Medulla oblongata (tissue), 1 donor: ENCODE measurements at regions not wholly inside any gene's neighbourhood (a gene's known extent, or its start where the extent isn't known, plus 50 kb on each side); places are given as distances from the start of the nearest gene placed in this dataset.

Experiments
- DNase-seq: peaks from one replicate; pipeline ENCODE4 v3.0.0-alpha.2; 2015; ENCODE audit errors: extremely low spot score

DNA sequence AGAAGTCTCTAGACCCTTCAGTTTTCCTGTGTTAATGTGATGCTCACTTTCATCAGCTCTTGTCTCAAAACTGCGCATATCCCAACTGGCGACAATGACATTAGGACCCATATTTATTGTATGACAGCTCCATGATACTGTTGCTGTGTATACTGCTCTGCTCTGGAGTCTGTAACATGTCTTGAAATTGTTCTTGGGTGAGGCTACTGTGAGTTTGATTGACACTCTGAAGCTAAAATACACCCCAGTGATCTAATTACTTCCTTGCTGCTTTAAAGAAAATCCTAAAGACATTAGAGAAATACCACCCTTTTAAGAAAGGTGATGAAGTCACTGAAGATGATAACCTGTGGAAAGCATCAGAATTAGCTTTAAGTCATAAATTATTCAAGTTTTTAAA lies 1046.2 kb downstream of the KCNT2 start:
- DNase-seq, result no peak

DNA sequence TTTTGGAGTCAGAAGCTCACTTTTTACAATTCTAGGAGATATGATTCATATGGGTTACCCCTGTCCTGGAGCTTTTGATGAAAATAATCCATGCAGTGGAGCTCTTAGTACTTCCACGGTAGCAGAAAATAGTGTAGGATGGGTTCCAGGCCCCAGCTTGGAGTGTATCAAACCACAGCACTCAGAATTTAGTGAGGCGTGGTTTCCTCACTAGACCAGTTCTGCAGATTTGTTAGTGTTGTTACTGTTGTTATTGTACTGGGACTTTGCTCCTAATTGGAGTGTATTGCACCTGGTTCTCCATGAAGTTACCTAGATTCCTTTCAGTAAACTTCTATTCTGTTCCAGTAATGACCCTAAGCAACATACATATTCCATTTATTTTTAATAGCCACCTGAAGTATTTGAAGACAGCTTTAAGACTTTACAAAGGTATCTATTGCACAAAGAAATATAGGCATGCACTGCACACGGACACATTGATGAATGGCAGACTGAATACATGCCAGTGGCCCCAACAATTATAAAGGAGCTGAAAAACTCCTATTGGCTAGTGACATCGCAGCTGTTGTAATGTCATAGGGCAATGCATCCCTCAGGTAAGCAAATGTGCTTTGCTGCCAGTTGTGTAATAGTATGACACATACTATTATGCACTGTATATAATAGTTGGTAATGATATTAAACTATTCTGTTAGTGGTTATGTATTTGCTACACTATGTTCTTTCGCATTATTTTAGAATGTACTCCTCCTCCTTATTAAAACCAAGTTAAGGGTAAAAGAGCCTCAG lies 1058.0 kb downstream of the KCNT2 start:
- no peak for DNase-seq

DNA sequence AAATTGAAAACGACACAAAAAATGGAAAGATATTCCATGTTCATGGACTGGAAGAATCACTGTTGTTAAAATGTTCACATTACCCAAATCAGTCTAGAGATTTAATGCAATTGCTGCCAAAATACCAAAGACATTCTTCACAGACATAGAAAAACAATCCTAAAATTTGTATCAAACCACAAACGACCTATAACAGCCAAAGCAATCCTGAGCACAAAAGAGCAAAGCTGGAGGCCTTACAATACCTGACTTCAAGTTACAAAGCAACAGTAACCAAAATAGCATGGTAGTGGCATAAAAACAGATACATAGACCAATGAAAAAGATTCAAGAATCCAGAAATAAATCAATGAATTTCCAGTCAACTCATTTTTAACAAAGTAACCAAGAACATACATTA lies 1077.3 kb downstream of the KCNT2 start:
- no peak for DNase-seq

DNA sequence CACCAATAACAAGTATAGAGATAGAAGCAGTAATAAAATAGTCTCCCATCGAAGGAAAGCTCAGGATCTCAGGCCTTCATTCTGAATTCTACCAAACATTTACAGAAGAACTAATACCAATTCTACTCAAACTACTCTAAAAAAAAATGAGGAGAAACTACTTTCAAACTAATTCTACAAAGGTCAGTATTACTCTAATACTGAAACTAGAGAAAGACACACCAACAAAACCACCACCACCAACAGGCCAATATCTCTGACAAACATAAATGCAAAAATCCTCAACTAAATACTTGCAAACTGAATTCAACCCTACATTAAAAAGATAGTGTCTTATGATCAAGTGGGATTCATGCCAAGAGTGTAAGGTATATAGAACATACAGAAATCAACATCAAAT lies 1078.4 kb downstream of the KCNT2 start:
- DNase-seq, result no peak

DNA sequence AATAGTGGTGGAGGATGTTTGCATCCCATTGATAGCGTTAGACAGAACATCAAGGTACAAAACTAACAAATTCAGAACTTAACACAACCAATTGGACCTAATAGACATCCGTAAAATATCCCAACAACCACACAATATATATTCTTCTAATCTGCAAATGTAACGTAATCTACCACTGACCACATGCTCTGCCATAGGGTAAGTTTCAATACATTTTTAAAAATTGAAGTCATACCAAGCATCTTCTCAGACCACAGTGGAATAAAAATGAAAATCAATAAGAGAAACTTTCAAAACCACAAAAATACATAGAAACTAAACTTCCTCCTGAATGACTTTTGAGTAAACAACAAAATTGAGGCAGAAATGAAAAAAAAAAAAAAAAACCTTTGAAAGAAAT lies 1087.5 kb downstream of the KCNT2 start:
- DNase-seq, result no peak

DNA sequence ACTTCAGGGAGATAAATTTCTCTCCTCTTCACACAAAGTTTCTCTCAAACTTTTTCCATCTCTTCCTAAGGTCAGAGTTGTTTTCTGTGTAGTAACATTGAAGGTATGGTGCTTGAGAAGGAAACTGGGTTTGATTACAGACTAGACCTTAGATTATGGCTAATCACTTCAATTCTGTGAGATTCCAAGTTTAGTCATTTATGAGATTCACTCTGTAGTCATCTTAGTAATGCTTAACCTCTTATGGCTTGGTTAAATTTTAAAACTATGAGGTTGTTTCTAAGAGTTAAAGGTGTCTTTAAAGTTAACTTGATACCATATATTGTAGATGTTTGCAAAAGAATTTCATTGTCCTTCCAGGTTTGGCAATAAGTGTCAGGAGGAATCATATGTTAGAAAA lies 1092.2 kb downstream of the KCNT2 start:
- no peak for DNase-seq

DNA sequence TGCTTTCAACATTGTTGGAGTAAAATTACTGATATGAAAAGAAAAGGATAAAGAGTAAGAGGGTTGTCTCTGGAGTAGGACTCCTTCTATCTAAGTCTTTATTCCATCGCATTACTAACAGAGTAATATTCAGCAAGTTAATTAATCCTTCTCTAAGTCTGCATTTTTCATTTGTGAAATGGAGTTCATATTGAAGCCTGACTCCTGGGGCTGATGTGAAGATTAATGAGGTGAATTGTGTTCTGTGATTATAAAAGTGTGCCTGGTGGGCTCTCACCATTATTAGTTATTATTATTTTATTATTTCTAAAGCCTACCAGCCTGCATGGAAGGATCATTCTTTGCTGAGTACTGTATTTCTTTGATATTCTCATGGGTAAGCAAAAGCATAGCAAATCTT lies 1096.7 kb downstream of the KCNT2 start:
- no peak for DNase-seq

DNA sequence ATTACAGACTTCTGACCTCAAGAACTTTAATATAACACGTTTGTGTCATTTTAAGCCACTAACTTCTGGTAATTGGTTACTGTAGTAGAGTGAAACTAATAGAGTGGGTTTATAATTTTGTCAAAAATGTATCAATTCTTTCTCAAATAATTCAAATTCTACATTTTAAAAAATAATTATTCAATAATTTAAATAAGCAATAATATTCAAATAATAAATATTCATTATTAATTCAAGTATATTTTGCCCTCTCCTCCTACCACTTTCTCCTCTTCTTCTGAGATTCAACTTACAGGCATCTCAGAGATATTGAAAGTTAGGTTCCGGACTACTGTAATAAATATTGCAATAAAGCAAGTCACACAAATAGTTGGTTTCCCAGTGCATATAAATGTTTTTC lies 1107.1 kb downstream of the KCNT2 start:
- no peak for DNase-seq

DNA sequence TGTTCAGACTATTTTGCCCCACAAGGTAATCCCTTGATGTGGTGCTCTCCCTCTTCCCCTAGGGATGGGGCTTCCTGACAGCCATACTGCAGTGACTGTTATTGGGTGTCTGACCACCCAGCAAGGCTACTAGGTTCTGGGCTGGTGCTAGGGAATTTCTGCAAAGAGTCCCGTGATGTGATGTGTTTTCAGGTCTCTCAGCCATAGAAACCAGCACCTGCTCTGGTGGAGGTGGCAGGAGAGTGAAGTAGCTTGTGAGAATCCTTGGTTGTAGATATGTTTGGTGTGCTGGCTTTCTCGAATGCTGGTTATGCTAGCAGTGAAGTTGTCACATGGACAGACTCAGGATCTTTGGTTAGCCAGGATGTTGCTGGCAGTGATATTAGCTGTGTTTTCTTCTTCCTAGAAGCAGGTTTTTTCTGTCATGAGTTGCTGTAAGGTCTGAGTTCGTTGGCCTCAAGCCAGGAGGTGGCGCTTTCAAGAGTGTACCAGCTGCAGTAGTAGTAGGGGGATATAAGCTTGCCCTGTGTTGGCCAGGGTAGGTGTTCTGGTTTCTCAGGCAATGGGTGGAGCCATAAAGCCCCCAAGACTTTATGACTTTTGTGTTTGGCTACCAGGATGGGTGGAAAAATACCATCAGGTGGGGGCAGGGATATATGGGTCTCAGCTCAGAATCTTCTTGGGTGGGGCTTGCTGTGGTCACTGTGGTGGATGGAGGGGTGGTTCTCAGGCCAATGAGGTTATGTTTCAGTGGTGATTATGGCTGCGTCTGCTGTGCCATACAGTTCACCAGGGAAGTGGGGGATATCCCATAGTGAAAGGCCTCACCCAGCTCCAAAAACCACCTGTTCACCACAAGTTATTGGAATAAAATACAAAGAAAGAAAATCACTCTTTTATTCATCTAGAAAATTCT lies 1112.3 kb downstream of the KCNT2 start:
- no peak for DNase-seq

DNA sequence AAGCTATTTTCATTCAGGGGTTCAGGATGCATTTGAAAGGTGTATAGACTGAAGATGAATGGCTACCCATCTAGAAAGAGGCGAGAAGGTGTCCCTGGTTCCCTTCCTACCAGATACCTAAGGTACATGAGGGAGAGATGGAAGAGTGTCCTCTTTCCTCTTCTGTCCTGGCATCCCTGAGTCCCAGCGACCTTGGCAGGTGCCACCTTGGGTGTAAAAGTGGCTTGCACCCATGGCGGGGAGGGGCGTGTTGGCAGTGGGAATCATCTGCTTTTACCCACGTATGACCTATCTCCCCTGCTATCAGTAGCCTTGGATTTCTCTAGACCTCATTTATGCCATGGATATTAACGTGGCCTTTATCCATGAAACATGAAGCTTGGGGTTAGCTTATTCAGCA lies 1126.1 kb downstream of the KCNT2 start:
- no peak for DNase-seq

DNA sequence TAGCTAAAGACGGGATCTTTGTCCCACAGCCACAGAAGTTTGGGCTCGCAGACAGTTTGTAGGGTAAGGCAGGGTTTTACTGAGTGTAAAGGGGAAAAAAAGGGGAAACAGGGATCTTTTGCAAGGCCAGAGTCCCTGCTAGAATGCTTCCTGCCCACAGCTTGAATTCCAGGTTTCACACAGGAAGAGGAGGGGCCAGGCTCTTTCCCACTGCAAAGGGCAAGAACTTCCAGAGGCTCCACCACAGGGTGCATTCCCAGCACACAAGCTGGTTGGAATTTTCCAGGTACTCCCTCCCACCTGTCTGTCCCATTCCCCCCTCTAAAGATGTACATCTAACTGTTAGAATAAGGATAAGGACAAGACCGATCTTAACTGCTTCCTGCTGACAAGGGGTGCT lies 1126.9 kb downstream of the KCNT2 start:
- no peak for DNase-seq

DNA sequence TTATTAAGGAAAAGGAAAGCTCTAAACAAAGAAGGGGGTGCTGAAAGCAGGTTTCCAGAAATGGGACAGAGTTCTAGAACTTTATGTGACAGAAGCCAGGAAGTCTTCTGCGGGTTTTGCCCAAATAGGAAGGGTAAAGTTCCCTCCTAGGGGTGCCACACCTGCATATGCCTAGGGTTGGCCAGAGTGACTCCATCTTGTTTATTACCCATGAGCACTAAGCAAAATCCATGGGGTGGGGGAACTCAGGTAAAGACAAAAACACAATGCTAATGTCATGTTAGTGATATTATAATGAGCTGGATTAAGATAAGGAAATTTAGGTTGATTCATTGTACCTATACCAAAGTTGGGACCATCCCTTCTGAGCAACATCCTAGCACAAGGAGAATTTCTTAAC lies 1132.7 kb downstream of the KCNT2 start:
- no peak for DNase-seq

DNA sequence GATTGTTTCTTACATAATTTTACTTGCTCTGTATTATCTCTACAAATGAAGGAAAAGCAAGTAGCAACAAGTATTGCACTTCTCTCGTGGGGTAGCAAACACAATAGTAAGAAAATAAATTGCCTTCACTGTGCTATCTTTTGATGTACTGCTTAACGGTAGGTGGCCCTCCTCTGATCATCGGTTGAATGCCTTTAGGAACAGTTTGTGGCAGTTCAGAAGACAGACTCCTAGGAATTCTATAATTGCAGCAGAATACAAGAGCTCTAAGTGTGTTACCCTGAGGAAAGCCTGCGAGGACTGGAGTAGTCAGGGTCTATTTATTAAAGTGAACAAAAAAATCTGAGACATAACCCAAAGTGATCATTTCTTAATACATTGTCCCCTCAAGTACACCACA lies 1135.9 kb downstream of the KCNT2 start:
- no peak for DNase-seq

DNA sequence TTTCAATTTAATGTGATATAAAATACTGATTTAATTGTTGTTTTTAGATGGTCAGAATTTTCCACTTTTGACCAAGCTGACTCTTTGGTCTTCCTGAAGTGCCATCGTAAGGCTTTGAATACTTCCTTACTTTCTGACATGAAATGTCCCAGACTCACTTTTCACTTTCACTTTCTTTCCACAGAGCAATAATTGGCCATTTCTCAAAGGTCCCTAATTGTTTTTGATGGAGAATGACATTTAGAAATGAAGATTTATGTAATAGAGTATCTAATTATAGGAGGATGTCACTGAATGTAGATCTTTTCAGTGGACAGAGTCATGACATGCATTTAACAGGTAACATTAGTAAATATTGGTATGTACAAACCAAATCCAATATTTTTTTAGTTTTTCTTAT lies 1141.6 kb downstream of the KCNT2 start:
- DNase-seq, result no peak

DNA sequence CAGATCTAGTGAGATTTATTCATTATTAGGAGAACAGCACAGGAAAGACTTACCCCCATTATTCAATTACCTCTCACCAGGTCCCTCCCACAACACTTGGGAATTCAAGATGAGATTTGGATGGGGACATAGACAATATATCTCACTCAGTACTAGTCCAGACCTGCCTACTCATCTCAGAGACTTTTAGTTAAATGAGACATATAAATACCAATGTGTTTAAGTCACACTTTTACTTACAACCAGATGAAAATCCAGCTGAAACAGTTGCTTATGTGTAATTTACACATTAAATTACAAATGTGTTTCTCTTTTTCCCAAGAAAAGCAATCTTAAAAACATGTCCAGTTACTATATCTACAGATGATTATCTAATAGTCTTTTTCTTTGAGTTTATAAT lies 1145.6 kb downstream of the KCNT2 start:
- no peak for DNase-seq

DNA sequence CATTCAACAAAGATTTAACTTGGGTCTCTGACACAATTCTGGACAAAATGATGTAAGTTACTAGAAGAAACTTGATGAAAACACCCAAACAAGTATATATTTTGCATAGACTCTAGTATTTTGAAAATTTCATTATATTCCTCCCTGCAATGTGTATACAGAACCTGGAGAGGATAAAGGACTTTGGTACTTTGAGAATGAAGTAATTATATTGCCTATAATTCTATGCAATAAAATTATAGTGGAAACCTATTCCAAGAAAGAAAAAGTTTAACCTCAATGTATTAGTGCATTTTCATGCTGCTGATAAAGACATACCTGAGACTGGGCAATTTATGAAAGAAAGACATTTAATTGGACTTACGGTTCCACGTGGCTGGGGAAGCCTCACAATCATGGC lies 1146.1 kb downstream of the KCNT2 start:
- DNase-seq, result no peak

DNA sequence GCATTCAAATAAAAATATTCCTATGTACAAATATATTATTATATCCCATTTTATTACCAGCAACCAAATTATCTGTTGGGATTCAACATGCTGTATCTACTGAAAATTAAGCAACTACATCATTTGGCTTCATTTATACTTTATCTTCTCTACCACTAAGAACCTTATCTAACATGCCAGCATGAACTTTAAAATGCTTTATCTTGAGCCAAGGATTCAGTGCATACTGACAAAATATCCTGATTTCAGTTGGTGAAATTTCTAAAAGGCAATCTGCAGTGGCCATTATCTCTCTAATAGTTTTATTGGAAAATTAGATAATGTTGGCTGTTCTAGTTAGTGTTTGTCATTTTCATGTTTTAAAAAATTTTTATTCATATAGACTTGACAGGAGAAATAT lies 1149.9 kb downstream of the KCNT2 start:
- no peak for DNase-seq

DNA sequence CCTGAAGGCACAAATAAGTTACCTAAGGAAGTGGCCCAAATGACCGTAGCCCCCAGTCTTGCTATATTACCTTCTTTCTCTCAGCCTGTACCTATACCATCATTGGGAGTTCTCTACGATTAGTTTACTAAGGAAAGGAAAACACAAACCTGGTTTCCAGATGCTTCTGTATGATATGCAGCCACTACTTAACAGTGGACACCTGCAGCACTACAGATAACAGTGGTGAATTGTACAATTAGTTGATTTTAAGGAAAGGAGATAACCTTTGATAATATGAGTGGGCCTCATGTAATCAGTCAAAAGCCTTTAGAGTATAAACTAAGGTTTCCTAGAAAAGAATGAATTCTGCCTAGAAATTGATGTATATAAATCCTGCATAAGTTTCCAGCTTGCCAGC lies 1157.4 kb downstream of the KCNT2 start:
- DNase-seq, result no peak

DNA sequence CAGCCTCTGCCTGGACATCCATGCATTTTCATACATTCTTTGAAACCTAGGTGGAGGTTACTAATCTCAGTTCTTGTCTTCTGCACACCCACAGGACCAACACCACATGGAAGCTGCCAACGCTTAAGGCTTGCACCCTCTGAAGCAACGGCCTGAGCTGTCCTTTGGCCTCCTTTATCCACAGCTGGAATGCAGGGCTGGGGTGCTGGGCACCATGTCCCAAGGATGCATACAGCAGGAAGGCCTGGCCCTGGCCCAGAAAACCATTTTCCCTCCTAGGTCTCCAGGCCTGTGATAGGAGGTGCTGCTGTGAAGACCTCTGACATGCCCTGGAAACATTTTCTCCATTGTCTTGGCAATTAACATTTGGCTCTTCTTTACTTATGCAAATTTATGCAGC lies 1168.6 kb downstream of the KCNT2 start:
- DNase-seq, result no peak

DNA sequence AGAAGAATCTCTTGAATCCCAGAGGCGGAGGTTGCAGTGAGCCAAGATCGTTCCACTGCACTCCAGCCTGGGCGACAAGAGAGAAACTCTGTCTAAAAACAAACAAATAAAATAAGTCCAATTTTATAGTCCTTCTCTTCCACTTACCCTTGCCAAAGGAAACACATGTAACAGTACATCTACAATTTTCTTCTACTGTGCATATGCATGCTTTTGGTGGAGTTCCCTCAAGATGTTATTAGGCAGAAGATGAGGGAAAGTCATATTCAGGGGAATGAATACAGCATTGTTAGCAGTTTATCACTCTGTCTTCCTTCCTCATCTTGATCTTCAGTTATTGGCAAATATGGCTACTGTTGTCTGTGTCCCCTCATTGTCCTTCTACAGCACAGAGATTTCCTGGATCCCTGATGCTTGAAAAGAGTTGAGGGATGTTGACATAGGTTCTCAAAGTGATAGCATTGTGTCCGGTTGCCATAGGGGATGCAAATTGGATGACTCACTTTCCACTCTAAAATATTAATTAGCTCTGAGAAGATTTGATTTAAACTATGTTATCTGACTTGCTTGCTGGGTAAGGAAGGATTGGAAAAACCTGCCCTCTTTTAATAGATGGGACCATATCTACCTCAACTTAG lies 1173.6 kb downstream of the KCNT2 start:
- no peak for DNase-seq

DNA sequence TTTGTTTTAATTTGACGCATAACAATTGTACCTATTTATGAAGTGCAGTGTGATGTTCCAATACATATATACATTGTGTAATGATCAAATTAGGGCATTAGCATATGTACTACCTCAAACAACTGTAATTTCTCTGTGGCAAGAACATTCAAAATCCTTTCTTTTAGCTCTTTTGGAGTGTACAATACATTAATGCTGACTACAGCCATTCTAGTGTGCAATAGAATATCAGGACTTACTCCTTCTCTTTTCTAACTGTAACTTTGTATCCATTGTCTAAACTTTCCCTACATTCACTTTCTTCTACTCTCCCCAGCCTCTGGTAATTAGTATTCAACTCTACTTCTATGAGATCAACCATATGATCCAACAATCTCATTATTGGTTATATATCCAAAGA lies 1177.4 kb downstream of the KCNT2 start:
- DNase-seq, result no peak

DNA sequence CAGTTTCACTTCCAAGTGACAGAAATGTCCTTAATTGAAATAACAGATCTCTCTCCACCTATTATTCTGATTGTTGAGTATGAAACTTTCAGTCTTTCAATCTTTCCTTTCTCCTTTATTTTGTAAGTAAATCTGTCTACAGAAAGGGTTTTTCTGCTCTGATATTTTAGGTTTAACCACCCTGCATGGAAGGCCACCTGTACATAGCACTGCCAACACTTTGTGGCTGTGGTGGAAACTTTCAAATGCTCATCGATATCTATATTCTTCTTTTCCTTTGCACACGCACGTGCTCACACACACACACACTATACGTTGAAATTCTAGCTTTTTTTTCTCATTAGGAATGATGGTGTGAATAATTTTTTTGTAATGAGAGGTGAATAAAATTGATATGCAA lies 1179.3 kb downstream of the KCNT2 start:
- no peak for DNase-seq

DNA sequence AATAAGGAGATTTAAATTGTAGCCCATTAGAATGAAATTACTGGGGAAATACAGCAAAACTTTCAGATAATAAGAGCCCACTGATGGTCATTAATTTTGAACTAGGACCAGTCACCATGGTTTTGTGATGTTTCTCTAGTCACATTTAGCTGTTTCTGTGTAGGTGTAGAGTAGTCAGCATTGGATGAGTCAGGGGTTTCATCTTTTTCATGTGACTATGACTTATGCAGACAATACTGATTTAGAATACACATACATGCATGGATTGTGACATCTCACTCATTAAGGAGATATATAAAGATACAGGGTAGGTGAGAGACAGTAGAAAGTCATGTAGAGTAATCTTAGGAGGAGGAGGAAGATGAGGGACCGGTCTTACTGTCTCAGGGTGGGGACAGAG lies 1192.7 kb downstream of the KCNT2 start:
- DNase-seq, result no peak
